SK-N-SH treated with all-trans-retinoic acid at 6 μM for 48 hours (cell line): ENCODE measurements at regions not wholly inside any gene's neighbourhood (a gene's known extent, or its start where the extent isn't known, plus 50 kb on each side); places are given as distances from the start of the nearest gene placed in this dataset.

ENCODE experiments used
- ATAC-seq: fragments of 200-7000 bp; cut with Tn5 transposase; 3 replicates; pipeline ENCODE4 v1.9.1; 2020; ENCODE audit warnings: mild to moderate bottlenecking, moderate library complexity
- ARNTL ChIP-seq: fragments of 450-650 bp; formaldehyde crosslinking; IDR thresholded peaks from 2 replicates; pipeline ENCODE4 v1.5.0; 2020; ENCODE audit warnings: low read depth, mild to moderate bottlenecking, moderate library complexity, borderline replicate concordance
- BACH2 ChIP-seq: fragments of 250-450 bp; sonication (Bioruptor Pico); IDR thresholded peaks from 2 replicates; pipeline ENCODE4 v1.9.0; 2021; ENCODE audit warnings: mild to moderate bottlenecking, borderline replicate concordance
- CREB5 ChIP-seq: fragments of 250-450 bp; sonication (Bioruptor Pico); IDR thresholded peaks from 2 replicates; pipeline ENCODE4 v1.5.1; 2020; ENCODE audit warnings: low read depth, mild to moderate bottlenecking, moderate library complexity
- CSDC2 ChIP-seq: fragments of 250-450 bp; sonication (Bioruptor Pico); IDR thresholded peaks from 2 replicates; pipeline ENCODE4 v1.5.0; 2020; ENCODE audit warnings: mild to moderate bottlenecking, moderate library complexity
- ESRRG ChIP-seq: fragments of 250-450 bp; sonication (Bioruptor Pico); IDR thresholded peaks from 2 replicates; pipeline ENCODE4 v1.6.1; 2021; ENCODE audit warnings: mild to moderate bottlenecking
- GLIS3 ChIP-seq: fragments of 250-450 bp; sonication (Bioruptor Pico); IDR thresholded peaks from 2 replicates; pipeline ENCODE4 v1.5.0; 2020; ENCODE audit warnings: mild to moderate bottlenecking, moderate library complexity
- ISL1 ChIP-seq: fragments of 250-450 bp; sonication (Bioruptor Pico); IDR thresholded peaks from 2 replicates; pipeline ENCODE4 v2.1.2; 2022; ENCODE audit warnings: mild to moderate bottlenecking, moderate library complexity
- OSR1 ChIP-seq: fragments of 250-450 bp; sonication (Bioruptor Pico); IDR thresholded peaks from 2 replicates; pipeline ENCODE4 v1.8.0; 2022; ENCODE audit warnings: moderate library complexity, mild to moderate bottlenecking, inconsistent platforms
- PPARA ChIP-seq: fragments of 250-450 bp; sonication (Bioruptor Pico); IDR thresholded peaks from 2 replicates; pipeline ENCODE4 v1.5.0; 2020; ENCODE audit warnings: mild to moderate bottlenecking, borderline replicate concordance
- RARB ChIP-seq: fragments of 250-450 bp; sonication (Bioruptor Pico); IDR thresholded peaks from 2 replicates; pipeline ENCODE4 v1.8.0; 2021; ENCODE audit warnings: mild to moderate bottlenecking, moderate library complexity
- SNAI2 ChIP-seq: fragments of 250-450 bp; sonication (Bioruptor Pico); IDR thresholded peaks from 2 replicates; pipeline ENCODE4 v1.5.0; 2020; ENCODE audit warnings: mild to moderate bottlenecking, moderate library complexity
- TCF4 ChIP-seq: fragments of 250-450 bp; sonication (Bioruptor Pico); IDR thresholded peaks from 2 replicates; pipeline ENCODE4 v1.8.0; 2021; ENCODE audit warnings: mild to moderate bottlenecking, moderate library complexity, borderline replicate concordance
- TOX ChIP-seq: fragments of 250-450 bp; sonication (Bioruptor Pico); IDR thresholded peaks from 2 replicates; pipeline ENCODE4 v1.8.0; 2021; ENCODE audit warnings: mild to moderate bottlenecking, moderate library complexity, borderline replicate concordance
- ZFP3 ChIP-seq: fragments of 250-450 bp; sonication (Bioruptor Pico); IDR thresholded peaks from 2 replicates; pipeline ENCODE4 v1.5.0; 2020; ENCODE audit warnings: mild to moderate bottlenecking, moderate library complexity
- ZFP30 ChIP-seq: fragments of 450-650 bp; formaldehyde crosslinking; IDR thresholded peaks from 2 replicates; pipeline ENCODE4 v1.5.0; 2022; ENCODE audit warnings: mild to moderate bottlenecking, moderate library complexity
- ZNF565 ChIP-seq: fragments of 450-650 bp; formaldehyde crosslinking; conservative IDR thresholded peaks from 2 replicates; pipeline ENCODE4 v1.5.0; 2020; ENCODE audit warnings: low read depth, mild to moderate bottlenecking, moderate library complexity
- ZNF8 ChIP-seq: fragments of 450-650 bp; formaldehyde crosslinking; IDR thresholded peaks from 2 replicates; pipeline ENCODE4 v1.5.0; 2020; ENCODE audit warnings: mild to moderate bottlenecking, moderate library complexity
- TF ChIP-seq, protein P1 (sequence below): fragments of 250-450 bp; sonication (Bioruptor Pico); IDR thresholded peaks from 2 replicates; pipeline ENCODE4 v1.8.0; 2021; ENCODE audit warnings: low read depth, mild to moderate bottlenecking, moderate library complexity, borderline replicate concordance
- TF ChIP-seq, protein P2 (sequence below): fragments of 250-450 bp; sonication (Bioruptor Pico); IDR thresholded peaks from 2 replicates; pipeline ENCODE4 v1.5.0; 2020; ENCODE audit warnings: mild to moderate bottlenecking, moderate library complexity
- TF ChIP-seq, protein P3 (sequence below): fragments of 250-450 bp; sonication (Bioruptor Pico); IDR thresholded peaks from 2 replicates; pipeline ENCODE4 v1.8.0; 2020; ENCODE audit warnings: mild to moderate bottlenecking, moderate library complexity, borderline replicate concordance

DNA sequence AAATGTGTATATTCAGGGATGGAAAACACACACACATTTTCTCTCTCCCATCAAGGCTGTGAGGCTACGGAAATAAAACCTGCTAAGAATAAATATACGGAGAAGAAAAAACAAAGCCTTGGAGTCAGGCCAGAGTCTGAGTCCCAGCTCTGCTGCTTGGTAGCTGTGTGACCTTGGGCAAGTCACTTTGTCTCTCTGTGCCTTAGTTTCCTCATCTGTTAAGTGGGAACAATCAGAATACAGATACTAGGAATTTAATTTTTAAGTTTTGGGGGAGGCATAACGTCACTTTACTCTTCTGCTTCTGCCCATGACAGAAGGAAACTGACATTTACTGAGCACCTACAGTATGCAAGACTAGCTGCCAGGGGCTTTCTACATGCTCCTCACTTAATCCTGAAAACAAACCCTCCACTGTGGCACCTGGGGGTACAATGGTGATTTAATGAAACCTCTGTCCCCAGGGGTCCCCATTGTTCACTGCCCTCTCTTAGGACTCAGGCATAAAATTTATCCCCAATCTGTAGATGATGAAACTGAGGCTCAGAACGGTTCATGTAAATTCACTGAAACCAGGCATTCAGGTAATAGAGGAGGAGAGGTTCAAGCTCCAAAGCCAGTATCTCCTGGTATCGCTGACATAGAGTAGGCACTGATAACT, 131.9 kb upstream of the SERPIND1 start:
- no peak for ATAC-seq
- no peak for TF ChIP-seq CSDC2 (CRISPR knock-in tag)
- no peak for TF ChIP-seq ZNF565 (CRISPR knock-in tag)
- TF ChIP-seq, protein P1, sequence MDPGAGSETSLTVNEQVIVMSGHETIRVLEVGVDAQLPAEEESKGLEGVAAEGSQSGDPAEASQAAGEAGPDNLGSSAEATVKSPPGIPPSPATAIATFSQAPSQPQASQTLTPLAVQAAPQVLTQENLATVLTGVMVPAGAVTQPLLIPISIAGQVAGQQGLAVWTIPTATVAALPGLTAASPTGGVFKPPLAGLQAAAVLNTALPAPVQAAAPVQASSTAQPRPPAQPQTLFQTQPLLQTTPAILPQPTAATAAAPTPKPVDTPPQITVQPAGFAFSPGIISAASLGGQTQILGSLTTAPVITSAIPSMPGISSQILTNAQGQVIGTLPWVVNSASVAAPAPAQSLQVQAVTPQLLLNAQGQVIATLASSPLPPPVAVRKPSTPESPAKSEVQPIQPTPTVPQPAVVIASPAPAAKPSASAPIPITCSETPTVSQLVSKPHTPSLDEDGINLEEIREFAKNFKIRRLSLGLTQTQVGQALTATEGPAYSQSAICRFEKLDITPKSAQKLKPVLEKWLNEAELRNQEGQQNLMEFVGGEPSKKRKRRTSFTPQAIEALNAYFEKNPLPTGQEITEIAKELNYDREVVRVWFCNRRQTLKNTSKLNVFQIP = no peak
- no peak for TF ChIP-seq TCF4 (CRISPR knock-in tag)
- no peak for TF ChIP-seq TOX
- no peak for TF ChIP-seq RARB
- no peak for TF ChIP-seq ZNF8 (CRISPR knock-in tag)
- no peak for TF ChIP-seq CREB5

GRCh38 chr22:20642668-20643179, 131.2 kb upstream of the SERPIND1 start:
- no peak for ATAC-seq
- TF ChIP-seq ESRRG (CRISPR knock-in tag) (no peak), SNAI2 (CRISPR knock-in tag) (no peak), OSR1 (no peak), PPARA (CRISPR knock-in tag) (no peak), BACH2 (CRISPR knock-in tag) (no peak), CSDC2 (CRISPR knock-in tag) (no peak)
- TF ChIP-seq, protein P2, sequence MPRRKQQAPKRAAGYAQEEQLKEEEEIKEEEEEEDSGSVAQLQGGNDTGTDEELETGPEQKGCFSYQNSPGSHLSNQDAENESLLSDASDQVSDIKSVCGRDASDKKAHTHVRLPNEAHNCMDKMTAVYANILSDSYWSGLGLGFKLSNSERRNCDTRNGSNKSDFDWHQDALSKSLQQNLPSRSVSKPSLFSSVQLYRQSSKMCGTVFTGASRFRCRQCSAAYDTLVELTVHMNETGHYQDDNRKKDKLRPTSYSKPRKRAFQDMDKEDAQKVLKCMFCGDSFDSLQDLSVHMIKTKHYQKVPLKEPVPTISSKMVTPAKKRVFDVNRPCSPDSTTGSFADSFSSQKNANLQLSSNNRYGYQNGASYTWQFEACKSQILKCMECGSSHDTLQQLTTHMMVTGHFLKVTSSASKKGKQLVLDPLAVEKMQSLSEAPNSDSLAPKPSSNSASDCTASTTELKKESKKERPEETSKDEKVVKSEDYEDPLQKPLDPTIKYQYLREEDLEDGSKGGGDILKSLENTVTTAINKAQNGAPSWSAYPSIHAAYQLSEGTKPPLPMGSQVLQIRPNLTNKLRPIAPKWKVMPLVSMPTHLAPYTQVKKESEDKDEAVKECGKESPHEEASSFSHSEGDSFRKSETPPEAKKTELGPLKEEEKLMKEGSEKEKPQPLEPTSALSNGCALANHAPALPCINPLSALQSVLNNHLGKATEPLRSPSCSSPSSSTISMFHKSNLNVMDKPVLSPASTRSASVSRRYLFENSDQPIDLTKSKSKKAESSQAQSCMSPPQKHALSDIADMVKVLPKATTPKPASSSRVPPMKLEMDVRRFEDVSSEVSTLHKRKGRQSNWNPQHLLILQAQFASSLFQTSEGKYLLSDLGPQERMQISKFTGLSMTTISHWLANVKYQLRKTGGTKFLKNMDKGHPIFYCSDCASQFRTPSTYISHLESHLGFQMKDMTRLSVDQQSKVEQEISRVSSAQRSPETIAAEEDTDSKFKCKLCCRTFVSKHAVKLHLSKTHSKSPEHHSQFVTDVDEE (CRISPR knock-in tag) = no peak
- TF ChIP-seq, protein P3, sequence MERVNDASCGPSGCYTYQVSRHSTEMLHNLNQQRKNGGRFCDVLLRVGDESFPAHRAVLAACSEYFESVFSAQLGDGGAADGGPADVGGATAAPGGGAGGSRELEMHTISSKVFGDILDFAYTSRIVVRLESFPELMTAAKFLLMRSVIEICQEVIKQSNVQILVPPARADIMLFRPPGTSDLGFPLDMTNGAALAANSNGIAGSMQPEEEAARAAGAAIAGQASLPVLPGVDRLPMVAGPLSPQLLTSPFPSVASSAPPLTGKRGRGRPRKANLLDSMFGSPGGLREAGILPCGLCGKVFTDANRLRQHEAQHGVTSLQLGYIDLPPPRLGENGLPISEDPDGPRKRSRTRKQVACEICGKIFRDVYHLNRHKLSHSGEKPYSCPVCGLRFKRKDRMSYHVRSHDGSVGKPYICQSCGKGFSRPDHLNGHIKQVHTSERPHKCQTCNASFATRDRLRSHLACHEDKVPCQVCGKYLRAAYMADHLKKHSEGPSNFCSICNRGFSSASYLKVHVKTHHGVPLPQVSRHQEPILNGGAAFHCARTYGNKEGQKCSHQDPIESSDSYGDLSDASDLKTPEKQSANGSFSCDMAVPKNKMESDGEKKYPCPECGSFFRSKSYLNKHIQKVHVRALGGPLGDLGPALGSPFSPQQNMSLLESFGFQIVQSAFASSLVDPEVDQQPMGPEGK = no peak

DNA sequence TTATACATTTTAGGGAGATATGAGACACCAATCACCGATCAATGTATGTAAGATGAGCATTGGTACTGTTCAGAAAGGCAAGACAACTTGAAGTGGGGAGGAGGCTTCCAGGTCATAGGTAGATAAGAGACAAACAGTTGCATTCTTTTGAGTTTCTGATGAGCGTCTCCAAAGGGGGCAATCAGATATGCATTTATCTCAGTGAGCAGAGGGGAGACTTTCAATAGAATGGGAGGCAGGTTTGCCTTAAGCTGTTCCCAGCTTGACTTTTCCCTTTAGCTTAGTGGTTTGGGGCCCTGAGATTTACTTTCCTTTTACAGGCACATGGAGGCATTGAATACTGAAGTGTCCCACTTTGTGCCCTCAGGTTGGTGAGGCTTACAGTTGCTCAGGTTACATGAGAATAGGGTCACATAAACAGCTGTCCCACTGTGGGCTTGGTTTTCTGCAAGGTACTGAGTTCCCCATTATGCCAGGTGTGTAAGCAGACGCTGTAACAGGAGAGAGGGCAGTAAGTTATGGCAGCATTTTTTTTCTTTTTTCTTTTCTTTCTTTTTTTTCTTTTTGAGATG, 129.8 kb upstream of the SERPIND1 start:
- TF ChIP-seq ZFP3 (CRISPR knock-in tag) = no peak
- TF ChIP-seq, all 23 proteins: peak for 0
- ATAC-seq = no peak

- TF ChIP-seq GLIS3 (CRISPR knock-in tag) (no peak), ZFP30 (CRISPR knock-in tag) (no peak), TOX (no peak), TCF4 (CRISPR knock-in tag) (no peak), ESRRG (CRISPR knock-in tag) (no peak), ARNTL (CRISPR knock-in tag) (no peak), ZNF8 (CRISPR knock-in tag) (no peak)
- no peak for ATAC-seq
Measured at GRCh38 chr22:20645954-20646353, 128.0 kb upstream of the SERPIND1 start.

DNA sequence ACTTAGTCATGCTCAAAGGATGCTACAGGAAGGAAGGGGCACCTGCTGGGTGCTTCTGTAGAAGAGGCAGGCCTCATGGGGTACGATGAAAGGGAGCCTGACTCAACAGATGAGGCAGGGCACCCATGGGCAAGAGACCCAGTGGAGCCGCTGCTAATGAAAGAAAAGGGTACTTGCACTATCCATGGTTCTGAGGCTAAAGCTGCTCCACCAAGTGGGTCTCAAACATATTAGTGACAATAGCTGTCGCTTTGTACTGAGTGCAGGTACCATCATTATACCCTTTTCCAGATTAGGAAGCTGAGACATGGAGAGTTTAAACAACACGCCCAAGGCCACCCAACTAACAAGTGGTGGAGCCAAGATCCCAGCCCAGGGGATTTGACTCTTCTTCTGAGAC, 127.5 kb upstream of the SERPIND1 start:
- ATAC-seq = no peak
- TF ChIP-seq TOX = no peak
- TF ChIP-seq ISL1 (CRISPR knock-in tag) = no peak
- TF ChIP-seq PPARA (CRISPR knock-in tag) = no peak
- TF ChIP-seq ZFP30 (CRISPR knock-in tag) = no peak
- TF ChIP-seq OSR1 = no peak
- TF ChIP-seq CREB5 = no peak
- TF ChIP-seq, protein P1 = no peak
- TF ChIP-seq, protein P2 (CRISPR knock-in tag) = no peak
